ENCODE measurements at regions not wholly inside any gene's neighbourhood (a gene's known extent, or its start where the extent isn't known, plus 50 kb on each side); places are given as distances from the start of the nearest gene placed in this dataset.

DNA sequence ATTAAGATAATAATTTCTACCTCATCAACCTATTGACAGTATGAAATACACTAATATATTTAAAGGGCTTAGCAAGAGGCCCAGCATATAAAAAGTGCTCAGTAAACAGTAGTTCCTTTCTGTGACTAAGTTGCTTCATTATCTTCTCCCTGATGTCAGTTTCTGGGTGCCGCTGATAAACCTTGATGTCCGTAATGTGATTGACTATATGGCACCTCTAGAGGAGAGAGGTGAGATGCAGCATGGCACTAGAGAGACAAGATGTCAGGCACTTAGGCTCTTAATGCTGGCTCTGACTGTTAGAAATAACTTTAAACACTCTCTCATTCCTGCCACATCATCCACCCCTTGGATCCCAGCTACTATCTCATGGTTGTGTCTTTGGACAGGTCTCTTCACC lies 455.9 kb upstream of the KLF4 start:
- TF ChIP-seq, protein P1, sequence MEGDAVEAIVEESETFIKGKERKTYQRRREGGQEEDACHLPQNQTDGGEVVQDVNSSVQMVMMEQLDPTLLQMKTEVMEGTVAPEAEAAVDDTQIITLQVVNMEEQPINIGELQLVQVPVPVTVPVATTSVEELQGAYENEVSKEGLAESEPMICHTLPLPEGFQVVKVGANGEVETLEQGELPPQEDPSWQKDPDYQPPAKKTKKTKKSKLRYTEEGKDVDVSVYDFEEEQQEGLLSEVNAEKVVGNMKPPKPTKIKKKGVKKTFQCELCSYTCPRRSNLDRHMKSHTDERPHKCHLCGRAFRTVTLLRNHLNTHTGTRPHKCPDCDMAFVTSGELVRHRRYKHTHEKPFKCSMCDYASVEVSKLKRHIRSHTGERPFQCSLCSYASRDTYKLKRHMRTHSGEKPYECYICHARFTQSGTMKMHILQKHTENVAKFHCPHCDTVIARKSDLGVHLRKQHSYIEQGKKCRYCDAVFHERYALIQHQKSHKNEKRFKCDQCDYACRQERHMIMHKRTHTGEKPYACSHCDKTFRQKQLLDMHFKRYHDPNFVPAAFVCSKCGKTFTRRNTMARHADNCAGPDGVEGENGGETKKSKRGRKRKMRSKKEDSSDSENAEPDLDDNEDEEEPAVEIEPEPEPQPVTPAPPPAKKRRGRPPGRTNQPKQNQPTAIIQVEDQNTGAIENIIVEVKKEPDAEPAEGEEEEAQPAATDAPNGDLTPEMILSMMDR (conservative IDR thresholded peaks at IDR 0.05; ENCODE audit: low read depth, low read length): no peak
- TF ChIP-seq MAZ (IDR thresholded peaks at IDR 0.05; ENCODE audit: borderline replicate concordance, low read depth, low read length): no peak
